Inflammatory macrophage (primary cell): ENCODE measurements at regions not wholly inside any gene's neighbourhood (a gene's known extent, or its start where the extent isn't known, plus 50 kb on each side); places are given as distances from the start of the nearest gene placed in this dataset.

Experiments used
- DNase-seq, 2 donors: peaks; one replicate each; pipeline ENCODE4 v3.0.0-alpha.2; 2020 to 2022

DNA sequence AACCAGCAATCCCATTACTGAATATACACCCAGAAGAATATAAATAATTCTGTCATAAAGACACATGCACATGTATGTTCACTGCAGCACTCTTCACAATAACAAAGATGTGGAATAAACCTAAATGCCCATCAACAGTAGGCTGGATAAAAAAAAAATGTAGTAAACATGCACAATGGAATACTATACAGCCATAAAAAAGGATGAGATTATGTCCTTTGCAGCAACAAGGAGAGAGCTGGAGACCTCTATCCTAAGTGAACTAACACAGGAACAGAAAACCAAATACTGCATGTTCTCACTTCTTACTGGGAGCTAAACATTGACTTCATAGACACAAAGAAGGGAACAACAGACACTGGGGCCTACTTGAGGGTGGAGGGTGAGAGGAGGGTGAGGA is 2067.7 kb downstream of the ARAP2 start:
- DNase-seq = no peak

DNA sequence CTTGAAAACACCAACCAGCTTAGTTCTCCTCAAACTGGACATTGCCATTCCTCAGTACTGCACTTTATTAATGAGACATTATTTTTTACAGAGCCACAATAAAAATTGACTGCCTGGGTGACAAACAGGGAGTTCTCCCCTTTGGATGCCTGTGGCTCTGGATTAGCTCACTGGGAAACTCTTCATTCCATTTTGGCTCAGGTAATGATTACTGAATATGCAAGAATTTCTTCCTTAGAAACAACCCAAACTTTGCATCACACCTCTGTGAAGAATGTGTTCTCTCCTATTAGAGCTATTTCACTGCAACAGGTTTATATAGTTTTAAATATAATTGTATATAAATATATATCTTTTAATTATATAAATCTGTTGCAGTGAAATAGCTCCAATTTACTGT is 2065.8 kb downstream of the ARAP2 start:
- DNase-seq = no peak

DNA sequence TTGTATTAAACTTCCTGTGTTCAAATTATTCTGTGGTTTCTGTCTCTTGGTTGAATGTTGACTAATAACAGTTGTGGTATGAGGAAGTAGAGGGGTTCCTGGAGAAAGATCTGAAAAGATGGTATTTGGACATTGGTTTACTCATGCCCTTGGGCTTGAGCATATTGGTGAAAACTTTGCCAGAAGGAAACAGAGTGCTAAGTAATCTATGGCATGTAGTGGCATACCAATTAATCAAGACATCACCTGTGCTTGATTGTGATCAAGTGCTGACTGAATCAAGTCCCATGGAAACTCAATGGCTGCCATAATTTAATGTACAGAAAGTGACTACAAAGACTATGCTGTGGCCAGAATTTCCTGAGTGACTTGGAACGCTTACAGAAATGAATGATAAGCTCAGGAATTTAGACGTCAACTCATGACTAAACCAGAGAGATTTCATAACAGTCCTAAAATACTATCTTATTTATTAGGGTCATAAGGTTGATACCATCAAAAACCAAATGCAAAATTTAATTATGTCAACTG is 2062.9 kb downstream of the ARAP2 start:
- DNase-seq = no peak

DNA sequence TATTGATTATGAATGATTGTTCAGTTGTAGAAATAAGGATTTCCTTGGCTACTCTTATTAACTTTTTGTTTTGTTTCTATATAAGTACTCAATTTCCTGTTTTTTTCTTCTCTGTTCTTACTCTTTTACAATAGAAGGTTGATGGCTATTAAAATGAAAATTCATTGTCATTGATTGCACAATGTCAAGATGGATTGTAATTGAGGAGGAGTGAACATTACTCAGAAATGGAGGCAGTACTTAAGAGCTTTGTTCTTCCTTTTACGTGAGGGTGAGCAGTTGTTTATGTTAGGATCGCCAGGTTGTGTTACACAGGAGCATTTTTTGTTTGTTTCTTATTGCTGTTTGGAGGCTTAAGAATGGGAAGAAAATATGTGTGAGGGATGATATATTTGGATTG is 2062.4 kb downstream of the ARAP2 start:
- no peak for DNase-seq

DNA sequence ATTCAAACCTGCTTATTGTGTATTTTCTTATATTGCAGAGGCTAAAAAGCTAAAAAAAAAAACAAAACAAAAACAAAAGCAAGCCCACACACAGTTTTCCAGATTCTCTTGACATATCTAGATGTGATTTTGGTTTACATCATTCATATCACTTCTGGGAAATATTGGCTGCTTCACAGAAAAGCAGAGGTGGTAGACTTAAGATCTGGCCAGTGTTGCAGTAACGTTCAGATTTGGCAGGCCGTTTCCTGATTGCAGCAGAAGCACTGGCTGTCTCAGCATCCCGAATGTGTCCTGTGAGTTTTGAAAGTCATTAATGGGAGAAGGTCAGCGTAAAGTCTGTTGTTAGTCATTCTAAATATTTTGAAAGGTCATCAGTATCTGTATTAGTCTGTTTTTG is 2062.0 kb downstream of the ARAP2 start:
- no peak for DNase-seq

DNA sequence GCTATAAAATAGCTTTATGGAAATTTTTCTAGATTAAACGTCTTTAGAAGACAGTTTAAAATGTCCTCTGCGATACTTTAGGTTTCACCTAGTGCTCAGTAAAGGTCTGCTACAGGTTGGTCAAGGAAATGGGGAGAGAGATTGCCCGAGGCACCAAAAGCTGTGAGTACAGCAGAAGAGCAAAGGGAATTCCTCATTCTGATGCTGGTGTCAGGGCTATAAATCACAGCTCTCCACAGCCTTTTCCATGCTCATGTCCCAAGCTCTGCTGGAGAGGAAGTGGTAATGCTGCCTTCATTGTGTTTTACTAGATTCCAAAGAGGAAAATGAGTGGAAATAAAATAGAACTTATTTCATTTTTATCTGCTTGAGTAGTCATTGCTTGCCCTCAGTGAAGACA is 2060.4 kb downstream of the ARAP2 start:
- no peak for DNase-seq

DNA sequence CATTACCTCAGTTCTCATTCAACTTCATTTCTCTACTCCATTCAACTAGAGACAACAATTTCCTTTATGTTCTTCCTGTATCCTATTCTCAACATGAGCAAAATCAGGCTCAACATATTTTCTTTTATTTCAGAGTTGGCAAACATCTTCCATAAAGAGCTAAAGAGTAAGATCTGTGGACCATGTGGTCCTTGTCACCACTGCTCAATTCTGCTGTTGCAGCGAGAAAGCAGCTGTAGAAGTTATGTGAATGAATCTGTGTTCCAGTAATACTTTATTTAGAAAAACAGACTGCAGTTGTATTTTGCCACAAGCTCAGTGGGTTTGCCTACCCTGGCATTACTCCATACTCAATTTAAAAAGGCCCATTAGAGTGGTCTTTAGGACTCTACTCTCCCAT is 2057.3 kb downstream of the ARAP2 start:
- no peak for DNase-seq

DNA sequence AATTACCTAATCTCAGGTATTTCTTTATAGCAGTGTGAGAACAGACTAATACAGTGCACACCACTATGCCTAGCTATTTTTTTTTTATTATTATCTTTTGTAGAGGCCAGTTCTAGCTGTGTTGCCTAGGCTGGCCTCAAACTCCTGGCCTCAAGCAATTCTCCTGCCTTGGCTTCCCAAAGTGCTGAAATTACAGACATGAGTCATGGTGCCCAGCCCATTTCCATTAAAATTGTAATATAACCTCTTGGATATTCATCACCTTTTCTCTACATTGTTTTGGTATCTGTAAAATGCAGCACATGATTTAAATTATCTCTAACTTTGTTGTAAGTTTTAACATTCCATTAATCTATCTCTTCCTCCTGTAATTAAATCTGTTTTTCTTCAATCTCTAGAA is 2052.9 kb downstream of the ARAP2 start:
- DNase-seq = no peak

DNA sequence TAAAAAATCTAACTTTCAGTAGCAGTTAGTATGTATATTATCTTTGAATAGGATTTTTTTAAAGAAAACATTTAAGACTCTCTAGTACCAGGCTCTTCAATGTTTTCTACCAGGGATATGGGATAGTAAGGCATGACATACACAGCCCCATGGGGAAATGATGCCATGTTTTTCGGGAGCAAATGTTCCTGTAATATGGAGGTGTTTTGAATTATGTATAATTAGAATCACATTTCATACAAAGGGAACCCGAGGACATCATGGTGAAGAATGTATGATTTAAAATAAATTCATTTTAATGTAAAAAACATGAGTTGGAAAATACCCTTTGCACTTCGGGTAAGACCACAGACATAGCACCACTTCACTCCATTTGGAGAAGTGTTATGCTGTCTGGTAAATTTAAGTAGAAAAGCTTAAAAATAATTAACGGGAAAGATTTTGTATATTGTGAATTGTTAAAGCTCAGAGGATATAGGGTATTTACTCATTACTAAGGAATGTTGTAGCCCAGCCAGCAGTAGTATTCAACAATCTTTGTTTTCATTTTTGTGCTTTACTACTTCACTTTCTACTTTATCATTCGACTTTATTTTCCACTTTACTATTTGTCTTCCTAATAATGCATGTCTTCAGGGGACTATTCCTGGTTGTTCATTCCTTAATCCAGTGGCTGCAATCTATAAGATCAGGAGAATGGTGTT is 2050.7 kb downstream of the ARAP2 start:
- no peak for DNase-seq

DNA sequence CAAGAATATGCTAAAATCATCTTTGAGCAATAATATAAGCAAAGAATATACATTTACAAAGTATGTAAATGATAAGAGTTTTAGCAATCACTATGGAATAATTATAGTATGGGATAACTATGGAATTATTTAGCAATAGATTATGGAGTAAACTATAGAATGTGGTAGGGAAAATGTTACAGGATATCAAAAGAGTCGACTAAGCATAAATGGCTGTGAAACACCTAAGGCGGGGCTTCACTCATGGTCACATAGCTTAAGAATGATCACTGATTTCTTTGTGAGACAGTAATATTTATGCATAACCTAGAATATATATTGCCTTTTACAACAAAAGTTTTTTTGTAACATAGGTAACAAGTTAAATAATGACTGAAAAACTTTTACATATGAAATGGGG is 2049.7 kb downstream of the ARAP2 start:
- no peak for DNase-seq

DNA sequence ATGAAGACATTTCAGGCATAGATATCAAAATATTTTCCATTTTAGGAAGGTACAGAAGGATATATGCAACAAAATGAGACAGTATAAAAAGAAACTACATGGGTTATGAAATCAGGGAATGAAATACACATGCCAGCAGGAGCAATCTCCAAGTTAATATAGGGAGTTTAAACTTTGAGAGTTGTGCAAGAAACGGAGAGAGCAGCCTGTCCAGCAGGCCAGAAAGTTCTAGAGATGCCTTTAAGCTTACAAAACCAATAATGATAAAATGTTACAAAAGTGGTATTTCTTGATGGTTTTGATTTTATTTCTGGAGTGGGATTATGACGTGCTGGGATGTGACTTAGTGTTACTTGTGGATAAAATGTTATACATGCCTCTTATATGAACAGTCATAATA is 2047.9 kb downstream of the ARAP2 start:
- DNase-seq = no peak

DNA sequence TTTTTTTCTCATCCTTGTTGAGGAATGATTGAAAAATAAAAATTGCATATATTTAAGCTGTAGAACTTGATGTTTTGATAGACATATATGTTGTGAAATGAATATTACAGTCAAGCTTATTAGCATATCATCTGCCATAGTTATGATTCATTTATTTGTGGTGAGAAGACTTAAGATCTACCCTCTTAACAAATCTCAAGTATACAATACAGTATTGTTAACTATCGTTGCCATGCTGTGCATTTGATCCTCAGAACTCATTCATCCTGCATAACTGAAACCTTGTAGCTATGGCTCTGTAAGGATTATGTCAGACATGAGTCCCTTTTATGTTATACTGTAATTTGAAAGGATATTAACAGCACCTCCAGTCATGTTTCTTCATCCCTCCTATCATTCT is 2045.3 kb downstream of the ARAP2 start:
- DNase-seq = no peak

DNA sequence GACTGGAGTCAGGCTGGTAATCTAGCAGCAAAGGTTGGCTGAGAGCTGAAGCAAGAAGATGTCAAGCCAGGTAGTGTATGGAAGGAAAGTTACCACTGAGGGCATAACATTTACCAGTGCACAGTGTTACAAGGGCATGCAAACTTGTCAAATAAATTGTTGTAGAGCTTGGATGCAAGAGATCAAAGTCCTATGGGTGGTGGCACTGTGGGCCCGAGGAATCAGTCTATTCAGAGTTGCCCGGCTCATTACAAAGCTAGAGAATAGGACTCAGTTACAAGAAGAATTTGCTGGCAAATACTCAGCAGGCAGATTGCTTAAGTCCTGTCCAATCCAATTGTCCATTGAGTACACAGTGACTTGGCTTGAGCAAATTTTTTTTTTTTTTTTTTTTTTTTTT is 2043.8 kb downstream of the ARAP2 start:
- no peak for DNase-seq

DNA sequence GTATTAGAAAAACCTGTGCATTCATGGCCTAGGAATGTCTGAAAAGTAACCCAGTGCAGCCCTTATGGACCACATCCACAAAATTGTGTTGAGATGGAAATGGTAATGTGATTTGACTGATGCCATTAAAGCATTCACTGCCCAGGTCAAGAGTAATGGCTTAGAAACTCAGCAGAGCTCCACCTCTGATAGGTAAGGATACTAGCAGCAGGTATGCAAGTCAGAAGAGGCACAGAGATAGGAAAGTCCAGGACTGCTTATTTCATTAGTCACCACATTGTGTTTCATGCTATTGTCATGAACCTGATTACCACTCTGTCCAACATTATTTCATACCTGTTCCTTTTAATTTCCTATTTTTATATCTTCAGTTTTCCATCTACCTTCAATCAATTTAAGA is 2042.2 kb downstream of the ARAP2 start:
- DNase-seq = no peak

DNA sequence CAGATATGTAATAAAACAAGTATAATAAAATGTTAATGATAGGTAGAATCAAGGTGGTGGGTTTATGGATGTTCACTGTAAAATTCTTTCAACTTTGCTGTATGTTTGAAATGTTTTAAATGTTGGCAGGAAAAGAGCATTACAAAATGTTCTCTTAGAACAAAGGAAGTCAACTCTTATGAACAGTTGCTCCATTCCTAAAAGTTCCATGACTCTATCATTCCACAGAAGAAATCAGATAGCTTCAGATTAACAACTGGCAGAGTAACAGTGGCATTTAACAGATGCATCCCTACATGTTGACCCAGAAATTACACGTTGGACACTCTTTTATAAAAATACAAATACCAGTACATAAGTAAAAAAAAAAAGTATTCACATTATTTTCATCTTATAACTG is 2023.7 kb downstream of the ARAP2 start:
- DNase-seq = no peak

DNA sequence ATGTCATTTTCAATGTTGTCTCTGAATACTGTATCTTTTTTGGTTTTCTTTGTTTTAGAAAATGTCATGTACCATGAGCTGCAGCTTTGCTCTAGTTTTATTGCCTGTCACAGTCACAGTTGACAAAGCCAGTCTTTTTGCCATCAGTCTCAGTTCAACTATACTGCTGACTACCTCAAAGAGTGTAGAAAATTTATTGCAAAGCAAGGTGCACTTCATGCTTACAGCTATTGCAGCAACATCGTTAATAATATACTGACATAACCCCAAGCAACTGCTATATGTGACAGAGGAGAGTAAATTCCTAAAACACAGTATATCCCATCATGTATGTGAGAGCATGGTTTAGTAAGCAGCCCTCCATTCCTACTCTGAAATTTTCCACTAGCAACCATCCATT is 2022.3 kb downstream of the ARAP2 start:
- DNase-seq = no peak

DNA sequence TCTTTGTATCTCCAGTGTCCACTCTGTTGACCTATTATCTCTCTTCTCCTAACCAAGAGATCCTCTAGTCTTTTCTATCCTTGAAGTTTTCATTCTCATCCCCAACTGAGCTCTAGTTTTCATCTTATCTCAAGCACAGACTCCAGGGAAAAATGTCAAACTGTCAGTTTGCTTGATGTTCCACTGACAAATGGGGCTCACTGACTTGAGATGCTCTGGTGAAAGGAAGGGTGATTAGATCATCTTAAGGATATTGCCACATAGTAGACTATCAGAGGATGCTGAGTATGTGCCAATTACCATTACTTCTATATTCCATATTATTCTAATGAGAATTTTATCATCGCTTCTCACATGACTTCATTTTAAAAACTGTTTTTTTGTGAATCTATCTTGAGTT is 2008.2 kb downstream of the ARAP2 start:
- DNase-seq = no peak

DNA sequence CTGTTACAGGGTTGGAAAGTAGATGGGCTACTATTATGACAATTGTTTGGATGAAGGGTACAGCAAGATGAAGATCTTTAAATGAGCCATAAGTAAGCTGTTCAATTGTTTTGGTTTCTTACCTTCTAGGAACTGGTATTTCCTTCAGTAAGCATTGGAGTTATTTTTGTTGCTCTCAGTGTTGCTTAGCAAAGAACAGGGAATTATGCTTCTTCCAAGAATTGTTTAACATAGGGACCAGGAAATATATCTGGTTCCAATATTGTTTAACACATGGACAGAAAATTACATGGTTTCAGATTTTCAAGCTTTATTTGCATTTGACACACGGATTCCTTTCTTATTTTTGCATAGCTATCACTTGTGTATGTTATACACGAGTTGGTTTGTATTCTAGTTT is 1999.0 kb downstream of the ARAP2 start:
- DNase-seq = no peak

DNA sequence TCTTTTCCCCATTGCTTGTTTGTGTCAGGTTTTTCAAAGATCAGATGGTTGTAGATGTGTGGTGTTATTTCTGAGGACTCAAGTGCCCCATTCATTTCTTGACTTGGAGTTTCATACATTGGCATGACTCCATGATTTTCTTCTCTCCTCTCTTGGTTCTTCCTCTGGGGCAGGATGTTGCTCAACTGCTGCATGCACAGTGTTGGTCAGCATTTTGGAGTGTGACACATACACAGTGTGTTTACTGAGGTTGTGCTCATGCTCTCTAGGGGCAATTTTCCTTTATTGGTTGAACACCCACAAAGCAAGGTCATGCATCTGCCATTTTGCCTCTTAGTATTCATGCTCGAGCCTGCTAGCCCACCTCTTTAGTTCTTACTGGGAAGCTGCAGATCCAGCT is 1993.8 kb downstream of the ARAP2 start:
- no peak for DNase-seq

DNA sequence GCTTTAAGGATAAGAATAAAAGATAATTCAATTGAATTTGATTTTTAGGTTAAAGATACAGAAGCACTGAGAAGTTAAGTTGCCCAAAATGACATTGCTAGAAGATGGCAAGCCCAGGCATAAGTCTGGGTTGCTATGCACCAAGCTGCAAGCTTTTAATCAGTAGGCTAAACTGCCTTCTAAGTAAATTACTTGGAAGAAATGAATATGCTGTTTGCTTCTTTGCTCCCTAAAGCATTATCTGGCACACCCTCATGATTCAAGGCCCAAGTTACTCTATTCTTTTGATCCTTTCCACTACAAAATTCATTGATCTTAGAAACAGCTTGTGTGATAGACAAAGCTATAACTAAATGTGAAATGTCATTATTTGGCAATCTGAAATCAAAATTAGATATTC is 1991.1 kb downstream of the ARAP2 start:
- no peak for DNase-seq

DNA sequence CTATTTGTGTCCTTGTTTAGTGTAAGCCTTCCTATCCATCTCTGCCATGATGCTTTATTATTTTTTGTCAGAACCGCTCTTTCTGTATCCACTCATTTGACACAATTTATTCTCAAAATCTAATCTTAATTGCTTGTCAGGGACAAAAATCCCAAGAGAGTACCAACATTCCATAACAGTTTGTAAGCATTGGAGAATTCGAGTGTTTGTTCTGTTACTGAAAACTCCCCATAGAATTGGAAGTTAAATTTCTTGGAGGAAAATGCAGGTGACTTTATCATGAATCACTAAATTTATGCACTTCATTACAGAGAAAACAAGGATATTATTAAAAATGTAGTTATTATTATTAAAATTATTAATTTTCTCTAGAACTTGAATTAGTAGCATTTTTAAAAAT is 1986.1 kb downstream of the ARAP2 start:
- no peak for DNase-seq

DNA sequence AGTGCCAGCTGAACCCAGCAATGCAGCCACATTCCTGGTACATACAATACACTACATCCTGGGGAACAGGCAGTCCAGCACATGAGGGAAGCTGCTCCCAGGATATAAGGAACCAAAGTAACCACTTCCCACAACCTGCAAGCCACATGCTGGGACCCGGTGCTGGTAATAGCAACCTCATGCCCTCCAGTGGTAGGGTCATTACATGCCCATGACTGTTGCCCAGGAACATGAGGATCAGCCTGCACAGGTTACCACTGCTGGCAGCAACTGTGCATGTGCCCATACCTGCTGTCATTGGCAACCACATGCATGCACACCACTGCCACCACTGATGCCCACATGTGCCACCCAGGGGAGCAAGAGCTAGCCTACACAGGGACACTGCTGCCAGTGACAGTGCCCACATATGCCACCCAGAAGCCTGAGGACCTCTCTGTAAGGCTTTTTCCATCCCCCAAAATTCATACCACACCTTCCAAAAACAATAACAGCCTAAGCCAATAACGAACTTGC is 1982.5 kb downstream of the ARAP2 start:
- DNase-seq = no peak

DNA sequence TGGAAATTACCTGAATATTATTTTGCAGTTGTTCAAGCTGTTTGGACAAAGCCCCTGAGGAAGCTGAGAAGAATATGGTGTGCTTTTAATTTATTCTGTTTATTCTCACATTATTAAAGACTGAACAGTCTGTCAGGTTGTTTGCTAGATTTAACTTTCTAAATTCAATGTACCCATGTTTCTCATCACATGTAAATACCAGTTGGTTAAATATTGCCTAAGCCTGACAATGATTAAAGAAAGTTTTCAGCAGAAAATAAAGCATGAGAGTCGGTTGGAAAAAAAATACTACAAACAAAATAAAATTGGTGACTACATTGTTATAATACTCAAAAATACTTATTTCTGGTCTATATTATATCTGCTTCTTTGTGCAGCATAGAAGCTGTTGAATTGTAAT is 1974.7 kb downstream of the ARAP2 start:
- no peak for DNase-seq

DNA sequence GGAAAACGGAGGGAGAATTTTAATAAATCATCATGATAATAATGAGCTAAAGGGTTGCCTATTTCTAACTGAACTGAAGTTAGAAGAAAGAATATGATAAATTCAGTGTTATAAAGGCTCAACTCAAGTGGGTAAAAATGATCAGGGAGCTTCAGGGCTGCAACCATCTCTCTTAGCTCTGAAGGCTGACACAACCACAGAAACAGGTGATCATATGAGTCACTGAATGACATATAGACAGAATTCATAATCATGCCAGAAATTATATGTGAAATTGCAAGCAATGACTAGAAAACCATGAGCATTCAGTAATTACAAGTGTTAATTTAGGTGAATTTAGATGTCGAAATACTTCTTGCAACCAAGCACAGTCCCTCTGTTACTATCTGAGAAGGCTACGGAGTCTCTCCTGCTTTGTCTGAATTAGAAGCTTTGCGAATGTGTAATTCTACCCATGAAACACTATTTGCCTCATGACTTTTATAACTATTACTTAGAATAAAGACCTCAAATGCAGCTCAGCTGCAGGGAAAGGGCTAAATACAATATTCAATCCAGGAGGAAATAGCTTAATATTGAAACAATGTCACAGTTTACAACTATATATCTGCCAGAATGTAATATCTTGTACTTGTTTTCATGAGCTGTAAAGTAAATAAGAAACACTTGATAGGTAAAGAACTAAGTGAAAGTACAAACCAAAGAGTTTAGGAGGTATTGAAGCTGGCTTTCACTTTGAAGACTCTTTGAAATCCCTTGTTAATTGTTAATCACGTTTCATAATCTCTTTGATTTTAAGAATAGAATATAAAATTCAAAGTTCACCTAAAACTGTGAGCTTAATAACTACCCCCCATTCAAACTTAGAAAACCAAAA is 1972.6 kb downstream of the ARAP2 start:
- DNase-seq = no peak
